H1 (cell line): ENCODE measurements at regions not wholly inside any gene's neighbourhood (a gene's known extent, or its start where the extent isn't known, plus 50 kb on each side); places are given as distances from the start of the nearest gene placed in this dataset.

ENCODE experiments used
- CTCF ChIA-PET: fragments of 300-600 bp; sonication (Branson Sonifier 250); formaldehyde crosslinking; loops from one replicate; lab custom pipeline; 2021; ENCODE audit not compliant: partially characterized antibody; lab: Charles Lee
- POLR2A ChIA-PET: fragments of 300-600 bp; sonication (Branson Sonifier 250); formaldehyde crosslinking; loops from one replicate; lab custom pipeline; 2021; ENCODE audit warnings: inconsistent platforms; ENCODE audit not compliant: partially characterized antibody; lab: Charles Lee
- DNase-seq, 2 experiments: peaks; one replicate each; pipeline versions ENCODE4 v3.0.0 to v3.0.0-alpha.2; 2010 to 2022; ENCODE audit warnings: low spot score in 2 of 2, low read depth in 1 of 2, mixed read lengths in 1 of 2
- FAIRE-seq: peaks from 2 replicates; lab custom pipeline; 2011; peaks lifted over from hg19 to GRCh38; lab: Jason Lieb, UNC
- H2AFZ ChIP-seq: 2 replicates; pipeline ENCODE4 v1.8.1; 2012; ENCODE audit warnings: low read length, inconsistent platforms
- H2AK5ac ChIP-seq: 2 replicates; pipeline ENCODE4 v1.6.1; 2013; ENCODE audit warnings: low read depth, low read length
- H2BK120ac ChIP-seq: replicated peaks from 2 replicates; pipeline ENCODE3; 2013; ENCODE audit warnings: low read depth, low read length, inconsistent platforms
- H2BK12ac ChIP-seq: 2 replicates; pipeline ENCODE4 v1.6.1; 2013; ENCODE audit warnings: low read depth, low read length
- H2BK15ac ChIP-seq: 2 replicates; pipeline ENCODE4 v1.6.1; 2013; ENCODE audit warnings: low read length
- H2BK20ac ChIP-seq: 2 replicates; pipeline ENCODE4 v1.6.1; 2013; ENCODE audit warnings: low read length
- H2BK5ac ChIP-seq: 2 replicates; pipeline ENCODE4 v1.6.1; 2013; ENCODE audit warnings: low read depth, low read length
- H3K14ac ChIP-seq: 2 replicates; pipeline ENCODE4 v1.6.1; 2013; ENCODE audit warnings: inconsistent platforms; ENCODE audit not compliant: insufficient read length
- H3K18ac ChIP-seq: 2 replicates; pipeline ENCODE4 v1.6.1; 2013; ENCODE audit warnings: low read length; ENCODE audit errors: extremely low read depth
- H3K23ac ChIP-seq: 2 replicates; pipeline ENCODE4 v1.6.1; 2013; ENCODE audit warnings: inconsistent platforms; ENCODE audit not compliant: insufficient read length
- H3K23me2 ChIP-seq: 2 replicates; pipeline ENCODE4 v1.6.1; 2013; ENCODE audit warnings: low read depth, low read length
- H3K27ac ChIP-seq: 2 replicates; pipeline ENCODE4 v1.6.1; 2011; ENCODE audit warnings: low read depth, low read length, inconsistent platforms
- H3K27me3 ChIP-seq, 4 experiments: replicated peaks in 1 of 4; 1 replicate in 1 of 4; 2 replicates in 3 of 4; pipeline versions ENCODE4 v1.6.1 to v1.8.1; 2011 to 2013; ENCODE audit warnings: low read length in 3 of 4, mild to moderate bottlenecking in 3 of 4, inconsistent platforms in 2 of 4, mixed read lengths in 2 of 4, moderate library complexity in 1 of 4; ENCODE audit not compliant: control insufficient read depth in 3 of 4, insufficient read depth in 3 of 4; ENCODE audit errors: extremely low read depth in 1 of 4
- H3K36me3 ChIP-seq, 4 experiments: 2 replicates each; pipeline versions ENCODE4 v1.6.1 to v1.8.1; 2011 to 2013; ENCODE audit warnings: mild to moderate bottlenecking in 4 of 4, low read length in 3 of 4, moderate library complexity in 2 of 4, control low read depth in 1 of 4, inconsistent platforms in 1 of 4; ENCODE audit not compliant: insufficient read depth in 4 of 4, control insufficient read depth in 2 of 4
- H3K4ac ChIP-seq: replicated peaks from 2 replicates; pipeline ENCODE3; 2013; ENCODE audit warnings: low read length, low read depth, mixed read lengths, inconsistent platforms; ENCODE audit not compliant: insufficient read length
- H3K4me1 ChIP-seq, 4 experiments: replicated peaks in 1 of 4; 1 replicate in 1 of 4; 2 replicates in 3 of 4; pipeline versions ENCODE4 v1.6.1 to v1.8.1; 2011 to 2013; ENCODE audit warnings: low read length in 3 of 4, inconsistent platforms in 2 of 4, mixed read lengths in 1 of 4; ENCODE audit not compliant: insufficient read depth in 4 of 4, control insufficient read depth in 3 of 4
- H3K4me2 ChIP-seq, 2 experiments: 2 replicates each; pipeline versions ENCODE4 v1.6.1 to v1.8.1; 2011 to 2013; ENCODE audit warnings: low read depth in 2 of 2, low read length in 2 of 2, control low read depth in 1 of 2, inconsistent platforms in 1 of 2, mild to moderate bottlenecking in 1 of 2; ENCODE audit not compliant: insufficient read depth in 1 of 2
- H3K4me3 ChIP-seq, 4 experiments: fragments of 200-600, 300-600 bp in 1 of 4; sonication (generic), shearing (Covaris generic), sonication (Bioruptor Twin) in 1 of 4; 2 replicates each; pipeline versions ENCODE4 v1.5.1 to v1.8.1; 2011 to 2016; ENCODE audit warnings: low read length in 4 of 4, low read depth in 3 of 4, control low read depth in 2 of 4, inconsistent platforms in 2 of 4, mild to moderate bottlenecking in 2 of 4, mixed read lengths in 1 of 4, moderate library complexity in 1 of 4; ENCODE audit not compliant: insufficient read depth in 2 of 4; ENCODE audit errors: extremely low read depth in 1 of 4
- H3K56ac ChIP-seq: replicated peaks from 2 replicates; pipeline ENCODE3; 2013; ENCODE audit warnings: low read depth, mild to moderate bottlenecking, mixed read lengths, low read length, inconsistent platforms; ENCODE audit not compliant: insufficient read length
- H3K79me1 ChIP-seq: 2 replicates; pipeline ENCODE4 v1.6.1; 2013; ENCODE audit warnings: low read depth, low read length, control low read depth
- H3K79me2 ChIP-seq, 2 experiments: 2 replicates each; pipeline versions ENCODE4 v1.6.1 to v1.8.1; 2012 to 2013; ENCODE audit warnings: low read length in 2 of 2, mild to moderate bottlenecking in 2 of 2, inconsistent platforms in 1 of 2; ENCODE audit not compliant: insufficient read depth in 2 of 2, control insufficient read depth in 1 of 2
- H3K9ac ChIP-seq, 4 experiments: replicated peaks in 1 of 4; 1 replicate in 1 of 4; 2 replicates in 3 of 4; pipeline versions ENCODE4 v1.6.1 to v1.8.1; 2011 to 2013; ENCODE audit warnings: low read depth in 3 of 4, low read length in 3 of 4, control low read depth in 2 of 4, mild to moderate bottlenecking in 2 of 4, moderate library complexity in 2 of 4, inconsistent platforms in 1 of 4; ENCODE audit errors: extremely low read depth in 1 of 4
- H3K9me3 ChIP-seq, 2 experiments: 2 replicates each; pipeline versions ENCODE4 v1.6.1 to v1.8.1; 2012 to 2013; ENCODE audit warnings: mild to moderate bottlenecking in 2 of 2, moderate library complexity in 2 of 2, control low read depth in 1 of 2, inconsistent platforms in 1 of 2, low read depth in 1 of 2, low read length in 1 of 2, mixed read lengths in 1 of 2; ENCODE audit not compliant: insufficient read depth in 2 of 2
- H4K20me1 ChIP-seq, 2 experiments: replicated peaks in 1 of 2; 2 replicates each; pipeline versions ENCODE3 to v1.8.1; 2011 to 2013; ENCODE audit warnings: inconsistent platforms in 2 of 2, low read length in 2 of 2, mild to moderate bottlenecking in 1 of 2; ENCODE audit not compliant: insufficient read depth in 2 of 2, control insufficient read depth in 1 of 2
- H4K5ac ChIP-seq: 2 replicates; pipeline ENCODE4 v1.6.1; 2013; ENCODE audit warnings: low read length, low read depth, mixed read lengths, inconsistent platforms; ENCODE audit not compliant: insufficient read length
- H4K8ac ChIP-seq: 2 replicates; pipeline ENCODE4 v1.8.0; 2013; ENCODE audit warnings: mild to moderate bottlenecking, moderate library complexity, low read length, inconsistent platforms; ENCODE audit not compliant: insufficient read depth; ENCODE audit errors: extremely low read depth
- H4K91ac ChIP-seq: replicated peaks from 2 replicates; pipeline ENCODE3; 2013; ENCODE audit warnings: low read length, mixed read lengths, inconsistent platforms; ENCODE audit not compliant: insufficient read length
- ASH2L ChIP-seq: fragments of 200-600, 300-600 bp; sonication (generic); IDR thresholded peaks from one replicate; pipeline ENCODE4 v1.7.1; 2017; ENCODE audit warnings: low read length
- BACH1 ChIP-seq: IDR thresholded peaks from 2 replicates; pipeline ENCODE4 v1.6.1; 2012; ENCODE audit warnings: low read length, improper control_type of control experiment
- BCL11A ChIP-seq, 2 experiments: IDR thresholded peaks; one replicate each; pipeline ENCODE4 v1.6.1; 2011; ENCODE audit warnings: low read depth in 2 of 2, low read length in 2 of 2, mild to moderate bottlenecking in 2 of 2
- CTBP2 ChIP-seq: IDR thresholded peaks from 2 replicates; pipeline ENCODE4 v1.7.0; 2011; ENCODE audit warnings: borderline replicate concordance, mild to moderate bottlenecking, moderate library complexity, mixed read lengths, low read length; ENCODE audit not compliant: insufficient read depth, insufficient read length
- JUND ChIP-seq: IDR thresholded peaks from 2 replicates; pipeline ENCODE4 v1.6.1; 2011; ENCODE audit warnings: mild to moderate bottlenecking, improper control_type of control experiment, low read length
- KDM1A ChIP-seq: fragments of 200-600, 300-600 bp; sonication (generic); IDR thresholded peaks from 2 replicates; pipeline ENCODE4 v1.7.1; 2016; ENCODE audit warnings: mild to moderate bottlenecking, low read length, borderline replicate concordance
- MAX ChIP-seq: IDR thresholded peaks from 2 replicates; pipeline ENCODE4 v1.6.1; 2012; ENCODE audit warnings: inconsistent platforms
- RBBP5 ChIP-seq: IDR thresholded peaks from 2 replicates; pipeline ENCODE4 v1.7.1; 2012; ENCODE audit warnings: low read depth, mild to moderate bottlenecking, inconsistent platforms, low read length, moderate library complexity, borderline replicate concordance
- TAF1 ChIP-seq: IDR thresholded peaks from 2 replicates; pipeline ENCODE4 v1.6.1; 2011; ENCODE audit warnings: mild to moderate bottlenecking, low read depth, low read length
- TAF7 ChIP-seq: optimal IDR thresholded peaks from 2 replicates; pipeline ENCODE3; 2011; ENCODE audit warnings: low read depth, mild to moderate bottlenecking, inconsistent platforms, low read length, moderate library complexity, borderline replicate concordance
- TBP ChIP-seq: IDR thresholded peaks from 2 replicates; pipeline ENCODE4 v1.6.1; 2011; ENCODE audit warnings: low read depth, low read length, improper control_type of control experiment
- TCF12 ChIP-seq: IDR thresholded peaks from 2 replicates; pipeline ENCODE4 v1.6.1; 2011; ENCODE audit warnings: low read depth, mild to moderate bottlenecking, low read length
- WGBS, 2 experiments: shearing (Covaris generic) in 1 of 2; methylation state at CpG; one replicate each; pipeline versions ENCODE4 v1.1.6 to v1.1.7; 2013 to 2015; ENCODE audit warnings: low lambda C conversion rate in 2 of 2, mixed read lengths in 2 of 2, inconsistent platforms in 1 of 2, low coverage in 1 of 2, missing lambda C conversion rate in 1 of 2; ENCODE audit not compliant: insufficient replicate concordance in 2 of 2, insufficient coverage in 1 of 2, insufficient read length in 1 of 2; ENCODE audit errors: extremely low coverage in 1 of 2, missing lambda C conversion rate in 1 of 2; 5-methylcytosine and 5-hydroxymethylcytosine counted together
- TF ChIP-seq, protein P1 (sequence below), 3 experiments: IDR thresholded peaks; 1 replicate in 2 of 3; 2 replicates in 1 of 3; pipeline versions ENCODE4 v1.5.1 to v1.6.1; 2011; ENCODE audit warnings: low read length in 3 of 3, mild to moderate bottlenecking in 3 of 3, inconsistent platforms in 2 of 3, low read depth in 1 of 3, moderate library complexity in 1 of 3; ENCODE audit not compliant: insufficient read depth in 1 of 3; ENCODE audit errors: control extremely low read depth in 1 of 3

DNA sequence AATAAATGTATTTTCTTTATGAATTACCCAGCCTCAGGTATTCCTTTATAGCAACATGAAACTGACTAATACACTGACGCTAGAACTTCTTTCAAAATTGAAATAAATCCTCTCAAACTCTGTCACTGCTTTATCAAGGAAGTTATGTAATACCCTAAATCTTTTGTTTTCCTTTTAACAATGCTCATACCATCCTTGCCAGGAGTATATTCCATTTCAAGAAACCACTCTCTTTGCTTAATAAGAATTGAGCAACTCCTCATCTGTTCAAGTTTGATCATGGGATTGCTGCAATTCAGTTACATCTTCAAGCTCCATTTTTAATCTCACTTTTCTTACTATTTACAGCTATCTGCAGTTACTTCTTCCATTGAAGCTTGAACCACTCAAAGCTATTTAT lies 707.6 kb upstream of the MARCKS start:
- Histone ChIP-seq H3K4me1 (no peaks in the 10 kb centered on the region), H3K23me2 (no peaks in the 10 kb centered on the region), H3K14ac (no peak overlapping the region), H3K36me3 (no peaks in the 10 kb centered on the region), H4K8ac (no peak overlapping the region), H3K79me1 (no peaks in the 10 kb centered on the region), H3K4me2 (no peak overlapping the region), H3K23ac (no peak overlapping the region), H2BK12ac (no peak overlapping the region), H3K79me2 (no peaks in the 10 kb centered on the region), H3K4me3 (no peak overlapping the region), H2BK15ac (no peak overlapping the region), H3K27ac (no peak overlapping the region), H2BK120ac (no peak overlapping the region), H2AK5ac (no peak overlapping the region), H3K4ac (no peak overlapping the region), H3K18ac (no peak overlapping the region), H4K5ac (no peak overlapping the region), H3K9ac (no peak overlapping the region), H2AFZ (no peak overlapping the region), H3K56ac (no peak overlapping the region), H3K27me3 (no peaks in the 10 kb centered on the region), H4K20me1 (no peaks in the 10 kb centered on the region), H3K9me3 (no peaks in the 10 kb centered on the region), H4K91ac (no peak overlapping the region), H2BK20ac (no peak overlapping the region), H2BK5ac (no peak overlapping the region)
- CTCF ChIA-PET: interaction anchor here (0.6 to 0.9 kb wide), 2 partner anchors 222 to 721 kb away, joined by 3 read pairs; no protein-coding TSS in a partner anchor
- WGBS, 2 experiments: 100% methylated on average over 1 of the region's 1 CpG; no CpG with 5 or more reads in 1 of the 2 experiments
- POLR2A ChIA-PET: no interaction called here
- no peak for FAIRE-seq
- no peak for DNase-seq
- TF ChIP-seq RBBP5 (no peak), TAF1 (no peak), TCF12 (no peak), JUND (no peak), TAF7 (no peak), KDM1A (no peak), BACH1 (no peak), TBP (no peak), CTBP2 (no peak), ASH2L (no peak), BCL11A (IDR thresholded peaks at IDR 0.05; ENCODE audit: low read depth in 2 of 2, low read length in 2 of 2) (no peak), MAX (no peak)
- TF ChIP-seq, protein P1, sequence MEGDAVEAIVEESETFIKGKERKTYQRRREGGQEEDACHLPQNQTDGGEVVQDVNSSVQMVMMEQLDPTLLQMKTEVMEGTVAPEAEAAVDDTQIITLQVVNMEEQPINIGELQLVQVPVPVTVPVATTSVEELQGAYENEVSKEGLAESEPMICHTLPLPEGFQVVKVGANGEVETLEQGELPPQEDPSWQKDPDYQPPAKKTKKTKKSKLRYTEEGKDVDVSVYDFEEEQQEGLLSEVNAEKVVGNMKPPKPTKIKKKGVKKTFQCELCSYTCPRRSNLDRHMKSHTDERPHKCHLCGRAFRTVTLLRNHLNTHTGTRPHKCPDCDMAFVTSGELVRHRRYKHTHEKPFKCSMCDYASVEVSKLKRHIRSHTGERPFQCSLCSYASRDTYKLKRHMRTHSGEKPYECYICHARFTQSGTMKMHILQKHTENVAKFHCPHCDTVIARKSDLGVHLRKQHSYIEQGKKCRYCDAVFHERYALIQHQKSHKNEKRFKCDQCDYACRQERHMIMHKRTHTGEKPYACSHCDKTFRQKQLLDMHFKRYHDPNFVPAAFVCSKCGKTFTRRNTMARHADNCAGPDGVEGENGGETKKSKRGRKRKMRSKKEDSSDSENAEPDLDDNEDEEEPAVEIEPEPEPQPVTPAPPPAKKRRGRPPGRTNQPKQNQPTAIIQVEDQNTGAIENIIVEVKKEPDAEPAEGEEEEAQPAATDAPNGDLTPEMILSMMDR (IDR thresholded peaks at IDR 0.05; ENCODE audit: control extremely low read depth in 1 of 3, insufficient read depth in 1 of 3, low read depth in 1 of 3, low read length in 3 of 3): no peak
